A549 (cell line): ENCODE measurements at regions not wholly inside any gene's neighbourhood (a gene's known extent, or its start where the extent isn't known, plus 50 kb on each side); places are given as distances from the start of the nearest gene placed in this dataset.

Experiments used
- CEBPB ChIP-seq, 2 experiments: fragments of >200 bp in 1 of 2; sonication (Bioruptor Twin) in 1 of 2; formaldehyde crosslinking in 1 of 2; IDR thresholded peaks; 2 replicates each; pipeline ENCODE4 v1.6.1; 2012 to 2016
- KDM1A ChIP-seq: fragments of 200-600 bp; sonication (generic); IDR thresholded peaks from 2 replicates; pipeline ENCODE4 v1.6.1; 2016; ENCODE audit warnings: low read depth, mild to moderate bottlenecking
- RCOR1 ChIP-seq: fragments of 150-350 bp; IDR thresholded peaks from 2 replicates; pipeline ENCODE4 v1.6.1; 2014; ENCODE audit warnings: antibody characterized with exemption, low read length, low read depth

GRCh38 chr1:81493102-81493869 is 307.4 kb upstream of the ADGRL2 start:
- TF ChIP-seq KDM1A (no peak), CEBPB (IDR thresholded peaks at IDR 0.05) (no peak), RCOR1 (no peak)
